GM12892 (cell line): ENCODE measurements at regions not wholly inside any gene's neighbourhood (a gene's known extent, or its start where the extent isn't known, plus 50 kb on each side); places are given as distances from the start of the nearest gene placed in this dataset.
"Not testable (repeated sequence)": the region's sequence is repeated elsewhere in the genome, so short reads cannot be mapped to it uniquely, and the experiment has no call there.

ENCODE experiments used
- DNase-seq: peaks from one replicate; pipeline ENCODE4 v3.0.0; 2011; ENCODE audit not compliant: insufficient read length
- FAIRE-seq: peaks from 2 replicates; lab custom pipeline; 2011; peaks lifted over from hg19 to GRCh38; lab: Jason Lieb, UNC
- POLR2A ChIP-seq: IDR thresholded peaks from 2 replicates; pipeline ENCODE4 v1.6.1; 2011; ENCODE audit warnings: low read depth, low read length, control low read depth
- POLR2AphosphoS5 ChIP-seq: IDR thresholded peaks from 2 replicates; pipeline ENCODE4 v1.6.1; 2011; ENCODE audit warnings: low read depth, low read length, control low read depth
- TAF1 ChIP-seq: IDR thresholded peaks from 2 replicates; pipeline ENCODE4 v1.6.1; 2011; ENCODE audit warnings: low read depth, mild to moderate bottlenecking, control low read depth, low read length, borderline replicate concordance

GRCh38 chr18:54662986-54663385 lies 71.9 kb downstream of the DYNAP start:
- TF ChIP-seq TAF1 (no peak), POLR2A (no peak), POLR2AphosphoS5 (no peak)
- no peak for FAIRE-seq
- no peak for DNase-seq

GRCh38 chr18:54669701-54670100 lies 78.7 kb downstream of the DYNAP start:
- not testable (repeated sequence) for FAIRE-seq, DNase-seq

GRCh38 chr18:54671291-54671881 lies 80.3 kb downstream of the DYNAP start:
- no peak for TF ChIP-seq TAF1
- TF ChIP-seq POLR2A: no peak
- no peak for TF ChIP-seq POLR2AphosphoS5
- DNase-seq (no peak), FAIRE-seq (no peak)

GRCh38 chr18:54672109-54672508 lies 81.1 kb downstream of the DYNAP start:
- no peak for FAIRE-seq
- TF ChIP-seq TAF1: no peak
- TF ChIP-seq POLR2A: no peak
- no peak for TF ChIP-seq POLR2AphosphoS5
- DNase-seq: no peak

- TF ChIP-seq POLR2AphosphoS5: no peak
- no peak for TF ChIP-seq TAF1
- TF ChIP-seq POLR2A: no peak
- FAIRE-seq (no peak), DNase-seq (no peak)
Measured at GRCh38 chr18:54672846-54673475, 81.9 kb downstream of the DYNAP start.

GRCh38 chr18:54673936-54674335 lies 82.9 kb downstream of the DYNAP start:
- TF ChIP-seq POLR2AphosphoS5 (no peak), TAF1 (no peak), POLR2A (no peak)
- no peak for FAIRE-seq
- no peak for DNase-seq

- FAIRE-seq (no peak), DNase-seq (no peak)
- TF ChIP-seq POLR2A (no peak), POLR2AphosphoS5 (no peak), TAF1 (no peak)
Measured at GRCh38 chr18:54675076-54675475, 84.0 kb downstream of the DYNAP start.

GRCh38 chr18:54679318-54680149 lies 88.5 kb downstream of the DYNAP start:
- no peak for TF ChIP-seq POLR2AphosphoS5
- no peak for TF ChIP-seq POLR2A
- no peak for TF ChIP-seq TAF1
- DNase-seq: no peak
- FAIRE-seq: peak; percentile 40

GRCh38 chr18:54684784-54685183 lies 93.7 kb downstream of the DYNAP start:
- DNase-seq: no peak

GRCh38 chr18:54689319-54689718 lies 98.3 kb downstream of the DYNAP start:
- TF ChIP-seq POLR2A (no peak), TAF1 (no peak), POLR2AphosphoS5 (no peak)
- no peak for FAIRE-seq
- no peak for DNase-seq

More at GRCh38 chr18:54684784-54685183, 93.7 kb downstream of the DYNAP start:
- FAIRE-seq: no peak
- TF ChIP-seq TAF1 (no peak), POLR2AphosphoS5 (no peak), POLR2A (no peak)

GRCh38 chr18:54690198-54690597 lies 99.2 kb downstream of the DYNAP start:
- no peak for FAIRE-seq
- TF ChIP-seq TAF1: no peak
- TF ChIP-seq POLR2AphosphoS5: no peak
- no peak for TF ChIP-seq POLR2A

More at GRCh38 chr18:54690198-54690597, 99.2 kb downstream of the DYNAP start:
- no peak for DNase-seq
